NOMO-1 (cell line): ENCODE measurements at regions not wholly inside any gene's neighbourhood (a gene's known extent, or its start where the extent isn't known, plus 50 kb on each side); places are given as distances from the start of the nearest gene placed in this dataset.
"Not testable (repeated sequence)": the region's sequence is repeated elsewhere in the genome, so short reads cannot be mapped to it uniquely, and the experiment has no call there.

Source experiments
- DNase-seq, 2 experiments: peaks; one replicate each; lab custom pipeline; 2025; ENCODE audit not compliant: unreplicated experiment in 2 of 2; lab: John Stamatoyannopoulos, UW

DNA sequence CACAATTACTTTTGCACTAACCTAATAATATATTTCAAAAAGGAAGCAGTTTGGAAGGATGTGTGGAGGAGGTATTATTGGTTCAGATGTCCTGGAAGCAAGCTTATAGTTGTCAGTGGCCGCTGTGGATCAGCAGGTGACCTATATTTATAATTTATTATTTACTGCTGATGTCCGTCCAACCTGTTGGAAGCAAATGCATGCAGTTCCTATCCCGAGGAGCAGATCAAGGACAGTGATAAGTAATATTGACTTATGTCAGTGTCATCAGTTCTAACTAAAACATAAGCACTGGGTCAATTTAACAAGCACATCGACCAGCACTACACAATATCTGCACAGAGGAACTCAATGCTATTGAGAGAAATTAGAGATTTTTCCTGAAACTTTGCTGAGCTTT, 270.1 kb downstream of the BRINP2 start:
- DNase-seq = no peak

DNA sequence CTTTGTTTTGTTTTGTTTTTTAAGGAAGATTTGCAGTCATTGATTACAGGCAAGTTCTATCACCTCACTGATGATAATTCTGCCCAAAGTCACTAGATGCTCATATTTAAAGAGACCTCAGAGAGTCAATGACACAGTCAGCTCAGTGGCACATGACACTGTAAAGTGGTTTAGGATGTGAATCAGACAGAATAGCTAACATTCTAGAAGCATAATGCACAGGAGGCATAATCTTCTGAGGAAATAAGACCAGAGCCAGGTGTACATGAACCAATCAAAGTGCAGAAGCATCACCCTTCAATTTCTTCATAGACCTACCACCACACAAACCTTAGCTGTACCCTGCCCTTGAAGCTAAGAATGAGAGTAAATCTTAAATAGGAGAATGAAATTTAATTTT, 268.5 kb downstream of the BRINP2 start:
- no peak for DNase-seq

DNA sequence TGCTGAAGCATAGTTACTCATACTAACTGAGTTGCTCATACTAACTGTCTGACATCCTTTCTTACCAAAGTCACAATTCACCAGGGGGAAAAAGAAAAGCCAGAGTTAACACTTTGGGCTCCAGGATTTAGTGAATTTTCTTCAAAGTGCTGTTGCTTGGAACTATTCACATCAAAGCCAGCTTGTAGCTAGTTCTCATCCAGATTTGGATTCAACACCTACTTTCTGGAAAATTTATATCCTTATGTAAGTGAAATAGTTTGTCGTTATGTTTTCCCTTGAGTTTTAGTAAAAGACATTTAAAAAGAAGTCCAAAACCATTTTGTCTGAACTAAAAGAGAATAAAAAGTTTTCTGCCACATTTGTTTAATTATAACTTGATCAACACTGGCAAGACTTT, 264.6 kb downstream of the BRINP2 start:
- no peak for DNase-seq

DNA sequence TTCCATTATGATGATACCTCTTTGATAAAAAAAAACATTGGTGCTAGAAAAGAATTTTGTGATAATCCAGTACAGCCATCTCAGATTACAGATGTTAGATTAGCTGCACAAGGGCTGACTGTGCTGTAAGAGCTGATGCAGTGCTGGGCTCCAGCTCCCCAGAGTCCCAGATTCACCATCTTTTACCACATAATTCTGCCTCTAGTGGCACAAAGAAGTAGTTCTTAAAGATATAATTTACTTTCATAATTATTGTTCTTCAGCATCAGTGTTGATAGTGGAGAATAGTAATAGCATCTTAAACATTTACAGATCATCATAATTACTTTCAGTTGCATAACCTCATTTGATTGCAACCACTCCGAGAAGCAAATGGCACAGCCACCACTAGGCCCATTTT, 262.1 kb downstream of the BRINP2 start:
- DNase-seq = no peak

DNA sequence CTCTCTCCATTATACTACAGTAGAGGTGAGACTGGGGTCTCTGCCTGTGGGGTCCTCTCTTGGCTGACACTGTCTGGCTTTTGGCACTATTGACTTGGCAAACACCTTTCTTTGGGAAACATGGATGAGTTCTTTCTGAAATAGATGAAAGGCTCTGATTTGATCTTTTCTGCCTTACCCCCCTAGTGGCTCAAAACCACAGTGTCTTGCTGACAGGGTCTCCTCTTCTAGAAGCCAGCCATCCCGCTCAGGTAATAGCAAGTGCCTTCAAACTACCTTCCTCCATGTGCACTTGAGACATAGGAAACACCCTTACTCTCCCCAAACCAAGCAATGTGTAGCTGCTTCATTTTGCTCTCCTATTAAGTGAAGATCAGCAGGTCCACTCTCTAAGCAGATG, 260.4 kb downstream of the BRINP2 start:
- no peak for DNase-seq

DNA sequence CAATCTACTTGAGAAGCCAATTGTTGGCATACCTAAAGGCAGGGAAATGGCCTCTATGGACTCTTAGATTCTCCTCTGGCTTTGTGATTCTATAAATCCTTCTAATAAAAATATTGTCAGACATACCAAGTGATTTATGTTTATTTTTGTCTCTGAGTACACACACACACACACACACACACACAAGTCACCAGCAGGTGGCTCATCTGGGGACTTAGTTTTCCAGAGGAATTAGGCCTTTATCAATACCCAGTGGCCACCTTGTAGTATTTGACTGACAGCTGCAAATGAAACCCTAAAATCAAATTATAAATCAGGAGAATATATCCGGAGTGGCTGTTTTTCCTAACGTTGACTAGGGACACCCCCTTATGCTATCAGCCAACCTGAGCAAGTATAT, 258.5 kb downstream of the BRINP2 start:
- DNase-seq = no peak

DNA sequence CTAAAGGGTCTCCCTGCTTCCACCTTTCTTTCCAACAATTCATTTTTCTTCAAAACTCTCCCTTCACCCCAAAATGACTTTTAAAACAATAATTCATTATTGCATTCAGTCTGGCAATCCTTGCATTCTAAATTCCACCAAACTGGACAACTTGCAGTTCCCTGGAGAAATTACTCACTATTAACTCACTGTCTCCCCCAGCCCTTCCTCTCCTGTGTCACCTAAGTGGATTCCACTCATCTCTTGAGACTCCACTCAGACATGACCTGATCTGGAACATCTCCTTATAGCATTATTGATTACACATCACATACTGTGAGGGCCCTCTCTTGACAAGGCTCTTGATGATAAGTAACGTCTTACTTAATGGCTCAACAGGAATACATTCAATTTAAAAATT, 257.1 kb downstream of the BRINP2 start:
- DNase-seq = no peak

DNA sequence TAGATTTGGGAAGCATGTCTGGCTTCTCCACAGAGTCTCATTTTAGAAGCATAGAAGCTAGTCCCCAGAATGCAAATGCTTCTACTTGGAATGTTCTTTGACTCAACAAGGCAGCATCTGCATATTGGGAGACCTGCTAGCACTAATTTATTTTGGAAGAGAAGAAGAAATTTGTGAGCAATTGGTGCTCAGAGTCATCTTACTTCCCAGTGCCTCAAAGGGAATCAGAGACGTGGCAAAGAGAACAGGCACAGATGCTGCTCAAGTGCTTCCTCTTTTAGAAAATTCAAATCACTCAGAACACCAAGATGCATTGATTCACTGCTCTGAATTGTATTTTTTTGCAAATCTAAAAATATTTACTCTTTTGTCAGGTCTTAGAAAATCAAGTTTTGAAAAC, 255.7 kb downstream of the BRINP2 start:
- no peak for DNase-seq

DNA sequence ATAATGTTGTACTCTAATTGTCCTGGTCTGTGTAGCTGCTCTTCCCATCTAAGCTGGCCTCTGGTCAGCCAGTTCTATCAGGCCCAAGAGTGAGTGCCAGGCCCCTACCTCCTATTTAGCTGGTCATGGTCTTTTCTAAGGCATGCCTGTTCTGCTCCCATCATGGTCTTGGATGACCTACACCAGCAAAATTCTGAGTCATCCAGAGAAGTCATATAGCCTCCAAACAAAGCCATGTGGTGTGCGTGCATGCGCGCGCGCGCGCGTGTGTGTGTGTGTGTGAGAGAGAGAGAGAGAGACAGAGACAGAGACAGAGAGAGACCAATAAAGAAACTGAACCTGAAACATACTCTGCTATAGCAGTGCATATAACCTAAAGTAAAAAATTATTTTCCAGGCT, 254.4 kb downstream of the BRINP2 start:
- DNase-seq = no peak

DNA sequence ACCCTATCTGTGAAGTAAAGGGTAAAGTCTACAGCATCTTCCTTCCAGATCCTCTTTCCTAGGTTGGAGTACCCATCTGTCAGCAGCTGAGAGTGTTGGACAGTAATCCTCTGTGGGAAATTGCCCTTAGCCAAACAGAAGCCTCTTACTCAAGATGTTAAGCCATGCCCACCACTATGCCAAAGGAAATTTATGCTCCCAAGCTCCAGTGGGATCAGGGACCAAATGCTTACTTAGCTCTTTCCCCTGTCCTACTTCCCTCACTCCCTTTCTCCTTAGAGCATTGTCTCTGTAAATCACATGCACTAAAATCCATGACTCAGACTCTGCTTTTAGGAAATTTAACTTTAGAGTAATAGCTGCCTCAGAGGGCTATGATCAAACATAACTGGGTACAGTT, 254.0 kb downstream of the BRINP2 start:
- no peak for DNase-seq

DNA sequence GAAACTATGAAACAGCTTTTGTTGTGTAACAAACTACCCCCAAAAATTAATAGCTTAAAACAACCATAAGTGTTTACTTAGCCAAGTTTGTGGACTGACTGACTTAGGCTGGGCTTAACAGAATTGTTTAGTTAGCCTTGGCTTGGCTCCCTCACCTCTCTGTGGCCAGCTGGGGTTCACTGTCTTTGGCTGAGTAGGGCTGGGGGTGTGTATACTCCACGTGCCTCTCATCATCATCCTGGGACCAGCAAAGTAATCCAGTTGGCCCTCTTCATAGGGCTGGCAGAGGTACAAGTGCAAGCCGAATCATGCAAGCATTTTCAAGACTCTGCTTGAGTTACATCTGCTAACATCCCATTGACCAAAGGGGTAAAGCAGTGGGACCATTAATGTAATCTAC, 252.3 kb downstream of the BRINP2 start:
- DNase-seq = no peak

DNA sequence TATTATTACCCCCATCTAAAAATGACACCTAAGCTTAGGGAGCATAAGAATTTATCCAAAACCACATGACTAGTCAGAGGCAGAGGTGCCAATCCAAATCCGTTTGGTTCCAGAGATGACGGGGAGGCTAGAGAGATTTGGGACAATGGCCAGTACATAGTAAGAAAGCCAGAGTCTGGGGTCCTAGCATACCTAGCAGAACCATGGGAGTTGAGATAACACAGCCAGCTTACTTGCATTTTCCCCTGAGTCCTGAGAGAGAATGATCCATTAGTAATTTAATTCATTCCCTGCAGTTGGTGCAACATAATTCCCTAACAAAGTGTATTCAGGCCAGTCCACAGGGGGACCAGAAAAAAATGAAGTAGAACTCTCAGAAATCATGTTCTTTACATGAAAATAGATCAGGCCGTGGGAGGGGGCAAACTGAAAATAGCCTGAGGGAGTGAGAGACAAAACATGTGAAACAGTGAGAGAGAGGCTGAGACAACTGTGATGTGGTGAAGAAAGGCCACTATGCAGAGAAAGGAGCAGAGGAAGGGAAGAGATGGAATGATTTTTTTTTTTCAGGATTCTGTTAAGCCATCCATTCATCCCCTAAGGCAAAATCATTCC, 243.3 kb downstream of the BRINP2 start:
- no peak for DNase-seq

DNA sequence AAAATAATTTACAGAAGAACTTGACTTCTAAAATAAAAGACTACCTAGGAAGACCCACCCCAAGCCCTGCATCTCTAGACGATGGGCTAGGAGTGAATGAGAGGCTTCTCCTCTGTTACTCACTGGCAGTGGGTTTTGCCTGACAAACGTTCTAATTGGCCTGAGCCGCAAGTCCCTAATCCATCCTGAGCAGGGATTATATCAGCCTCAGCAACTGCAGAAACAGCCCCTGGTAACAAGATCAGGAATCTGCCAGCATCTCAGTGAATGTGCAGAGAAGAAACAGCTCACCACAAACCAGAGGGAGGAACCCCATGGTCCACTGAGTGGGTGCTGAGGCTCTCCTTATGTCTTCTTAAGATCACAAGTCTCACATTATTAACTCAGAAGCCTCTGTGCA, 240.6 kb downstream of the BRINP2 start:
- DNase-seq = no peak

DNA sequence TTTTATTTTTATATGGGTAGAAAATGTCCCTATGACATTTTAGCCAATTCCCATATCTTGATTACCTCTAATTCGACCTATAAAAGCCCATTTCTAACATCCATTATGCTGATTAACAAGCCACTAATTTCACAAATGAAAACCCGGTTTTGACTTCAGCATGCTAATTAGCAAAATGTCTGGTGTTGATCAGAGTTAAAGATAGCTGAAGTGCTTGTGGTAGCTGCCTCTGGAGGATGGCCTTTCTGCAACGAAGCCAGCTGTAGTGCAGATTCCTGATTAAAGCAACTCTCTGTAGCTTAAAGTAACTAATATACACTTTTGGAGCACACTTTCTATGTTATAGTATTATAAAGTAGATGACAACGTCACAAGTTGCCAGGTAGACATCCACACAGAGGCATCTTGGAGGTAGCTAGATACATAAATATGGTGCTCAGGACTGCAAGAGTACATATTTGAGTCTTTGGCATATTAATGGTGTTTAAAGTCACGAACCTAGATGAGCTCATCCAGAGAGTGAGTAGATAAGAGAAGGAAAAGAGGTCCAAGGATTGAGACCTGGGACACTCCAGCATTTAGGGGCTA, 239.5 kb downstream of the BRINP2 start:
- no peak for DNase-seq

DNA sequence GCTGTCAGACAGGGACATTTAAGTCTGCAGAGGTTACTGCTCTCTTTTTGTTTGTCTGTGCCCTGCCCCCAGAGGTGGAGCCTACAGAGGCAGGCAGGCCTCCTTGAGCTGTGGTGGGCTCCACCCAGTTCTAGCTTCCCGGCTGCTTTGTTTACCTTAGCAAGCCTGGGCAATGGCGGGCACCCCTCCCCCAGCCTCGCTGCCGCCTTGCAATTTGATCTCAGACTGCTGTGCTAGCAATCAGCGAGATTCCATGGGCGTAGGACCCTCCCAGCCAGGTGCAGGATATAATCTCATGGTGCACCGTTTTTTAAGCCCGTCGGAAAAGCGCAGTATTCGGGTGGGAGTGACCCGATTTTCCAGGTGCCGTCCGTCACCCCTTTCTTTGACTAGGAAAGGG, 235.6 kb downstream of the BRINP2 start:
- not testable (repeated sequence) for DNase-seq

DNA sequence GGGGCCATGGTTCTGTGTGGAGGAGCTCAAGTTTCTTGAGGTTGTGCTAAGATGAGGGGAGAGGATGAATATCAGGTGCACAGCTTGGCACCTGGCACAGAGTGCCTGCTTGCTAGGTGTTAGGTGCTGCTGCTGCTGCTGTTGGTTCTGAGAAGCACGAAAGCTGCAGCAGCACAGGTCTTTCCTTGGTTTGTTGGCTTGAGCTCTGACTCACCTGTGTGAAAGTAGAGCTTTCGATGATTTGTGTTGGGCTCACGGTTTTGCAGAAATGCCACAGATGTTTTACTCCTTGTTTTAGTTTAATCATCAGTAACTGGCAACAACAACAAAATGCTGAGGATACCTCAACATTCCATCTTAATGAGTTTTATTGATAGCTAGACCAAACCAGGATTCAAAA, 221.6 kb downstream of the BRINP2 start:
- no peak for DNase-seq

DNA sequence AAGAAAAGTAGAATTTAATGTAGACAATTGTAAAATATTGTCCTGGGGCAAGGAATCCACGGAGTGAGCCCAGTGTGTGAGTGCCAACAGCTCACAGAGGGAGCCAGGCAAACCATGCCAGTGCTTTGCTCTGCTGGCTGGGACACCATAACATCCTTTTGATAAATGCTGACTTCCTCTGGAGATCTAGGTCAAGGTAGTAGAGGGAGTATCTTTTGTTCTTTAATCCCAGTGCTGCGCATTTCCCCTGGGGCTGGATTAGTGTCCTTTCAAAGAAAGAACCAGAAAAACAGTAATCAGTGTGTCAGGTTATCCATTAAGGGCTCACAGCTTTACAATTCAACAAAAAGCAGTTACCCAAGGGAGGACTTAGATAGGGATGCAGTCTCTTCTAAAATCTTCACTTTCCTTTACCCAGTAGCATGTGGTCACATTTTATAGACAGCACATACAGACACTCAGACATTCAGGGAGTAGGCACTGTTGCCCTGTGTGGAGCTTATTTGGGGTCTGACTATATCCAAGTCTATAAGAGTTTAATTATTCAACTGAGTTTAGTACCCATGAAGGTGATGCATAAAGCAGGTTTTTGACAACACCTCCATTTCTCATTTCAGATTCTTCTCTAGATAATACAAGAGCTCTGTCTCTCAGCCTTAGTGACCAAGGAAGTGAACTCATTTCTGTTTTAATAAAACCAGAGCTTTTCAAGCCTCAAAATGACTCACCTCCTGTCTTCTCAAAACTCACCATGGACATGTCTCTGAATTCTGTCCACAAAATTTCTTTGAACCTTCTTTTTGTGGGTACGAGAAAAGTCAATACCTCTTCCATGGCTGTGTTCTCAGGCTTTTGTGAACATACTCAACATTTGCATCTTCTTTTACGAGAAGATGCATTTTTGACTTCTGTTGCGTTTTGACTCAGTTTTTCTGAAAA, 215.3 kb downstream of the BRINP2 start:
- DNase-seq = no peak

DNA sequence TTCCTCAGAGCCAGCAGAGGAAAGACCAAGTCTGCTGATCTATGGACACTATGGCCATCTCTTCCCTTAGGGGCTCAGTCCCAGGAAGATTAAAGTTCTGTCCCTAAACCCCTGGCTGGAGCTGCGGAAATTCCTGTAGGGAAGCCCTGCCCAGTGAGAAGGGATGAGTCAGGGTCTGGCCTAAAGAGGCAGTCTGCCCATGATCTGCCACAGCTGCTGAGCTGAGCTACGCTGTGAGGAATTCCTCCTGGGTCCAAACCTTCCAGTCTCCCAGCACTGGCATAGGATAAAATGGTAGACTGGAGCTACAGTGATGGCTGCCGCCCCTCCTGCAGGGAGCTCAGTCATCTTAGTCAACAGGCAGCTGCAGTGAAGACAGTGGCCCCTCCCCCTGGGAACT, 213.7 kb downstream of the BRINP2 start:
- DNase-seq = no peak

DNA sequence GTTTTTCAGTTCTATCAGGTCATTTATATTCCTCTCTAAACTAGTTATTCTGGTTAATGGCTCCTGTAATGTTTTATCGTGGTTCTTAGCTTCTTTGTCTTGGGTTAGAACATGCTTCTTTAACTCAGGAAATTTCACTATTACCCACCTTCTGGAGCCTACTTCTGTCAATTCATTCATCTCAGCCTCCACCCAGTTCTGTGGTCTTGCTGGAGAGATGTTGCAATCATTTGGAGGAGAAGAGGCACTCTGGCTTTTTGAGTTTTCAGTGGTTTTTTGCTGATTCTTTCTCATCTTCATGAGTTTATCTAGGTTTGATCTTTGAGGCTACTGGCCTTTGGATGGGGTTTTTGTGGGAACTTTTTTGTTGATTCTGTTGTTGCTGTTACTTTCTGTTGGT, 213.0 kb downstream of the BRINP2 start:
- no peak for DNase-seq

DNA sequence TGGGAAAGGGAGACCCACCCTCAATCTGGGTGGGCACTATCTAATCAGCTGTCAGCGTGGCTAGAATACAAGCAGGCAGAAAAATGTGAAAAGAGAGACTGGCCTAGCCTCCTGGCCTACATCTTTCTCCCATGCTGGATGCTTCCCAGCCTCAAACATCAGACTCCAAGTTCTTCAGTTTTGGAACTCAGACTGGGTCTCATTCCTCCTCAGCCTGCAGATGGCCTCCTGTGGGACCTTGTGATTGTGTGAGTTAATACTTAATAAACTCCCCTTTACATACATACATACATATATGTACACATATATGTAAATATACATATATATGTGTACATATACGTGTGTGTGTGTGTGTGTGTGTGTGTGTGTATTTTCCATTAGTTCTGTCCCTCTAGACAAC, 207.1 kb downstream of the BRINP2 start:
- no peak for DNase-seq

DNA sequence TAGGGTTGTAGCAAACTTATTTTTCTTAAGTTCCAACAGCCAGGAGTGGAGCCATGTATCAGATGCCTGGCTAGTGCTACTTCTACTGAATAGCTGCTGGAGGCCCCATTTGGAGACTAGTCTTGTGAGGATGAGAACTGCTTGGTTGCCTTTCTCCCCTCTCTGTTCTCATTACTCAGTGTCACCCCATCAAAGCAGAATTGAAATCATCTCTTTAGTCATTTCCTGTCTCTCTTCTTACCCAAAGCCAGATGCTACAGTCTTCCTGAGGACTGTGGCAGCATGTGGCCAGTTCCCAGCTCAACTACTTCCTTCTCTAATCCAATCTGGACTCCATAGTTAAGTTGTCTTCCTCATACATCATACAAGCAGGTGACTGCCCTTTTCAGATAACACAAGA, 197.5 kb downstream of the BRINP2 start:
- no peak for DNase-seq

DNA sequence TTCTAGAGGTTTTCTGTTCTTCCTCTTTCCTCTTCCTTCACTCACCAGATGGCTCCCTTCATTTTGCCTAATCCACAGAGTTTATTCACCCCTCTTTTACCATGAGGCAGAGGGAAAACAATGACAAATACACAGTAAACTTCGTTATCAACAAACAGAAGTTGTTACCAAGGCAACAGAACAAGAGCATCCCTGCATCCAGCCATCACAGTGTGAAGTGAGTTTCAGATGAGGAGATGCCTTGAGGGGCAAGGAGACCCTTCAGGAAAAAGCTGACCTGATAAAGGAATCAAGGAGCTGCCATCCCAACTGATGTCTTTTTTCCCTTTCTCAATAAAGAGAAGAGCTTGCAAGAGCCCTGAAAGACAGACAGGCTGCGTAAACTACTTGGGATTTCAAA, 195.3 kb downstream of the BRINP2 start:
- no peak for DNase-seq
